H9 (cell line): ENCODE measurements at regions not wholly inside any gene's neighbourhood (a gene's known extent, or its start where the extent isn't known, plus 50 kb on each side); places are given as distances from the start of the nearest gene placed in this dataset.

Experiments
- DNase-seq: peaks from one replicate; pipeline ENCODE4 v3.0.0-alpha.2; 2017
- H2AFZ ChIP-seq: one replicate; pipeline ENCODE4 v1.6.1; 2013; ENCODE audit warnings: mild to moderate bottlenecking, low read length, control low read depth, moderate library complexity
- H2AK5ac ChIP-seq: 2 replicates; pipeline ENCODE4 v1.6.1; 2013; ENCODE audit warnings: low read length, control low read depth, mixed read lengths; ENCODE audit not compliant: insufficient read length
- H2BK120ac ChIP-seq: one replicate; pipeline ENCODE4 v1.6.1; 2013; ENCODE audit warnings: low read depth, mild to moderate bottlenecking, low read length, control low read depth, inconsistent platforms; ENCODE audit not compliant: poor library complexity, severe bottlenecking
- H2BK12ac ChIP-seq: 2 replicates; pipeline ENCODE4 v1.6.1; 2013; ENCODE audit warnings: low read length, control low read depth, mixed read lengths, low read depth; ENCODE audit not compliant: insufficient read length
- H2BK15ac ChIP-seq: 2 replicates; pipeline ENCODE4 v1.6.1; 2013; ENCODE audit warnings: low read depth, low read length, control low read depth
- H2BK20ac ChIP-seq: one replicate; pipeline ENCODE4 v1.6.1; 2013; ENCODE audit warnings: low read depth, mild to moderate bottlenecking, low read length, control low read depth, inconsistent platforms; ENCODE audit not compliant: poor library complexity, severe bottlenecking
- H2BK5ac ChIP-seq: 2 replicates; pipeline ENCODE4 v1.6.1; 2013; ENCODE audit warnings: low read length, control low read depth, mixed read lengths; ENCODE audit not compliant: insufficient read length
- H3K14ac ChIP-seq: 2 replicates; pipeline ENCODE4 v1.6.1; 2013; ENCODE audit warnings: low read length, control low read depth; ENCODE audit not compliant: insufficient read depth
- H3K18ac ChIP-seq: 2 replicates; pipeline ENCODE4 v1.6.1; 2013; ENCODE audit warnings: low read depth, mild to moderate bottlenecking, mixed read lengths, low read length, control low read depth; ENCODE audit not compliant: insufficient read length
- H3K23ac ChIP-seq: 2 replicates; pipeline ENCODE4 v1.6.1; 2013; ENCODE audit warnings: low read length, control low read depth, mixed read lengths, low read depth; ENCODE audit not compliant: insufficient read length
- H3K23me2 ChIP-seq: 2 replicates; pipeline ENCODE4 v1.6.1; 2013; ENCODE audit warnings: low read depth, mild to moderate bottlenecking, mixed read lengths, low read length, control low read depth; ENCODE audit not compliant: insufficient read length, poor library complexity, severe bottlenecking
- H3K27ac ChIP-seq: 2 replicates; pipeline ENCODE4 v1.5.1; 2013; ENCODE audit warnings: low read length, control low read depth, mixed read lengths, low read depth; ENCODE audit not compliant: insufficient read length
- H3K27me3 ChIP-seq: 2 replicates; pipeline ENCODE4 v1.6.1; 2013; ENCODE audit warnings: low read length, control low read depth, inconsistent platforms; ENCODE audit not compliant: insufficient read depth
- H3K4ac ChIP-seq: 2 replicates; pipeline ENCODE4 v1.6.1; 2013; ENCODE audit warnings: low read depth, mild to moderate bottlenecking, control low read depth, inconsistent platforms, low read length, moderate library complexity
- H3K4me1 ChIP-seq: 2 replicates; pipeline ENCODE4 v1.6.1; 2013; ENCODE audit warnings: low read length, control low read depth, inconsistent platforms; ENCODE audit not compliant: insufficient read depth
- H3K4me2 ChIP-seq: 2 replicates; pipeline ENCODE4 v1.6.1; 2013; ENCODE audit warnings: low read length, control low read depth, mixed read lengths; ENCODE audit not compliant: insufficient read length, insufficient read depth
- H3K56ac ChIP-seq: 2 replicates; pipeline ENCODE4 v1.6.1; 2013; ENCODE audit warnings: low read depth, mild to moderate bottlenecking, mixed read lengths, low read length, control low read depth; ENCODE audit not compliant: insufficient read length
- H3K79me1 ChIP-seq: 2 replicates; pipeline ENCODE4 v1.6.1; 2013; ENCODE audit warnings: low read depth, mild to moderate bottlenecking, moderate library complexity, low read length, control low read depth, inconsistent platforms; ENCODE audit not compliant: insufficient read depth, poor library complexity, severe bottlenecking
- H3K79me2 ChIP-seq: 2 replicates; pipeline ENCODE4 v1.6.1; 2013; ENCODE audit warnings: low read length, control low read depth, inconsistent platforms; ENCODE audit not compliant: insufficient read depth
- H3K9ac ChIP-seq: 2 replicates; pipeline ENCODE4 v1.6.1; 2013; ENCODE audit warnings: low read length, control low read depth, mixed read lengths; ENCODE audit not compliant: insufficient read length; ENCODE audit errors: extremely low read depth
- H3K9me3 ChIP-seq: one replicate; pipeline ENCODE4 v1.6.1; 2013; ENCODE audit warnings: low read depth, low read length, inconsistent platforms; ENCODE audit not compliant: control insufficient read depth
- H3T11ph ChIP-seq: one replicate; pipeline ENCODE4 v1.6.1; 2013; ENCODE audit warnings: mild to moderate bottlenecking, low read length, control low read depth, inconsistent platforms
- H4K20me1 ChIP-seq: one replicate; pipeline ENCODE4 v1.6.1; 2013; ENCODE audit not compliant: control insufficient read depth, insufficient read length, insufficient read depth
- H4K5ac ChIP-seq: 2 replicates; pipeline ENCODE4 v1.6.1; 2013; ENCODE audit warnings: low read depth, mild to moderate bottlenecking, mixed read lengths, low read length, control low read depth; ENCODE audit not compliant: insufficient read length
- H4K8ac ChIP-seq: replicated peaks from 2 replicates; pipeline ENCODE4 v1.6.1; 2013; ENCODE audit warnings: low read length, control low read depth, mixed read lengths, low read depth; ENCODE audit not compliant: insufficient read length
- H4K91ac ChIP-seq: 2 replicates; pipeline ENCODE4 v1.6.1; 2013; ENCODE audit warnings: low read depth, mild to moderate bottlenecking, moderate library complexity, mixed read lengths, low read length, control low read depth; ENCODE audit not compliant: insufficient read length
- H3K27ac Mint-ChIP-seq, 3 experiments: 2 replicates in 2 of 3; 3 replicates in 1 of 3; pipeline ENCODE4 v1.8.0; 2020 to 2021; ENCODE audit warnings: mixed read lengths in 3 of 3, mild to moderate bottlenecking in 1 of 3, moderate library complexity in 1 of 3
- H3K27me3 Mint-ChIP-seq: 2 replicates; pipeline ENCODE4 v1.8.0; 2021; ENCODE audit warnings: low read depth, mild to moderate bottlenecking, moderate library complexity, mixed read lengths
- H3K36me3 Mint-ChIP-seq, 3 experiments: 2 replicates in 2 of 3; 3 replicates in 1 of 3; pipeline ENCODE4 v1.8.0; 2020 to 2021; ENCODE audit warnings: low read depth in 3 of 3, mixed read lengths in 3 of 3; ENCODE audit not compliant: insufficient read depth in 1 of 3
- H3K4me1 Mint-ChIP-seq, 2 experiments: 2 replicates each; pipeline ENCODE4 v1.8.0; 2020; ENCODE audit warnings: mixed read lengths in 2 of 2
- H3K4me3 Mint-ChIP-seq, 2 experiments: 2 replicates in 1 of 2; 3 replicates in 1 of 2; pipeline ENCODE4 v1.8.0; 2020 to 2021; ENCODE audit warnings: mild to moderate bottlenecking in 2 of 2, mixed read lengths in 2 of 2, moderate library complexity in 1 of 2
- H3K9me3 Mint-ChIP-seq, 2 experiments: 2 replicates in 1 of 2; 3 replicates in 1 of 2; pipeline ENCODE4 v1.8.0; 2020; ENCODE audit warnings: mild to moderate bottlenecking in 2 of 2, mixed read lengths in 2 of 2, moderate library complexity in 1 of 2
- WGBS: extraction: QIAGEN DNeasy Blood & Tissue Kit; methylation state at CpG from one replicate; pipeline ENCODE4 v1.1.7; 2013; ENCODE audit warnings: missing lambda C conversion rate, low lambda C conversion rate, mixed read lengths; ENCODE audit not compliant: insufficient read length; ENCODE audit errors: extremely low coverage; 5-methylcytosine and 5-hydroxymethylcytosine counted together
- TF ChIP-seq, protein P1 (sequence below): fragments of 200-600 bp; sonication (generic); conservative IDR thresholded peaks from 3 replicates; pipeline ENCODE4 v1.8.0; 2021; ENCODE audit warnings: antibody characterized with exemption, mild to moderate bottlenecking

DNA sequence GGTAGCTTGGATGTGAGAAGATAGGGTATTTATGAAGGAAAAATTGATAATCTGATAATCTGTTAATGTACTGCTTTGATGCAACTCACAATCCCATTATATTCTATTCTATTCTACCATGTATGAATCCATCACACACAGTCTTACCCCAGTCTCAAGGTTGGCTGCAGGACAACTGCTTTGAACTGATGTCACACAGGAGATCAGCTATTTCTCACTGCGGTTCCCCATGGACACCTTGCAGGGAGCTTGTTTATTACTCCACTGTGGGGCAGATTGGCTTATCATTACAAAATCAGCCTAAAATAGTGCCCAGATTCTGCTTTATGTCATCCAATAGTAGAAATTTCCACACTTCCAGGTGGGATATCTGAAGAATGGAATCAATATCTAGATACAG, 61.0 kb upstream of the HS3ST5 start:
- H3K23me2 ChIP-seq = no peaks in the 10 kb centered on the region
- peaks cover 2% of the 10 kb centered on the region for H3K4me1 ChIP-seq
- H3K27ac ChIP-seq = no peak overlapping the region
- no peak overlapping the region for H2BK120ac ChIP-seq
- no peaks in the 10 kb centered on the region for H3K79me1 ChIP-seq
- no peak overlapping the region for H3K18ac ChIP-seq
- no peaks in the 10 kb centered on the region for H4K20me1 ChIP-seq
- no peaks in the 10 kb centered on the region for H3K9me3 ChIP-seq
- no peak overlapping the region for H2BK20ac ChIP-seq
- no peak overlapping the region for H2BK15ac ChIP-seq
- H3K27ac Mint-ChIP-seq = peak overlapping the region in 1 of 3 experiments; percentile 48; a peak in 2 of 7 replicates
- H3K9ac ChIP-seq = no peak overlapping the region
- no peak overlapping the region for H3K14ac ChIP-seq
- no peak overlapping the region for H4K91ac ChIP-seq
- H3K9me3 Mint-ChIP-seq = no peaks in the 10 kb centered on the region
- H3K4me2 ChIP-seq = no peak overlapping the region
- H2BK12ac ChIP-seq = no peak overlapping the region
- no peaks in the 10 kb centered on the region for H3K27me3 Mint-ChIP-seq
- H3K36me3 Mint-ChIP-seq = peaks cover 6 to 20% (median 19%) of the 10 kb centered on the region in 3 experiments; a peak in 6 of 7 replicates
- no peak overlapping the region for H3K4me3 Mint-ChIP-seq
- no peaks in the 10 kb centered on the region for H3K79me2 ChIP-seq
- no peak overlapping the region for H2AFZ ChIP-seq
- no CpG with 5 or more reads among the region's 1 CpG for WGBS
- H2BK5ac ChIP-seq = no peak overlapping the region
- H2AK5ac ChIP-seq = no peak overlapping the region
- H4K8ac ChIP-seq = no peak overlapping the region
- H3T11ph ChIP-seq = no peak overlapping the region
- peaks cover 43 to 44% of the 10 kb centered on the region in 2 experiments for H3K4me1 Mint-ChIP-seq
- H4K5ac ChIP-seq = no peak overlapping the region
- no peak overlapping the region for H3K4ac ChIP-seq
- TF ChIP-seq, protein P1, sequence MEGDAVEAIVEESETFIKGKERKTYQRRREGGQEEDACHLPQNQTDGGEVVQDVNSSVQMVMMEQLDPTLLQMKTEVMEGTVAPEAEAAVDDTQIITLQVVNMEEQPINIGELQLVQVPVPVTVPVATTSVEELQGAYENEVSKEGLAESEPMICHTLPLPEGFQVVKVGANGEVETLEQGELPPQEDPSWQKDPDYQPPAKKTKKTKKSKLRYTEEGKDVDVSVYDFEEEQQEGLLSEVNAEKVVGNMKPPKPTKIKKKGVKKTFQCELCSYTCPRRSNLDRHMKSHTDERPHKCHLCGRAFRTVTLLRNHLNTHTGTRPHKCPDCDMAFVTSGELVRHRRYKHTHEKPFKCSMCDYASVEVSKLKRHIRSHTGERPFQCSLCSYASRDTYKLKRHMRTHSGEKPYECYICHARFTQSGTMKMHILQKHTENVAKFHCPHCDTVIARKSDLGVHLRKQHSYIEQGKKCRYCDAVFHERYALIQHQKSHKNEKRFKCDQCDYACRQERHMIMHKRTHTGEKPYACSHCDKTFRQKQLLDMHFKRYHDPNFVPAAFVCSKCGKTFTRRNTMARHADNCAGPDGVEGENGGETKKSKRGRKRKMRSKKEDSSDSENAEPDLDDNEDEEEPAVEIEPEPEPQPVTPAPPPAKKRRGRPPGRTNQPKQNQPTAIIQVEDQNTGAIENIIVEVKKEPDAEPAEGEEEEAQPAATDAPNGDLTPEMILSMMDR = no peak
- DNase-seq = no peak
- no peak overlapping the region for H3K56ac ChIP-seq
- H3K23ac ChIP-seq = no peak overlapping the region
- H3K27me3 ChIP-seq = no peaks in the 10 kb centered on the region
